HCT116 (cell line): ENCODE measurements at regions not wholly inside any gene's neighbourhood (a gene's known extent, or its start where the extent isn't known, plus 50 kb on each side); places are given as distances from the start of the nearest gene placed in this dataset.

ENCODE experiments used
- ATAC-seq: fragments of 200-7000 bp; cut with Tn5 transposase; 2 replicates; pipeline ENCODE4 v1.9.1; 2020; ENCODE audit warnings: mild to moderate bottlenecking, moderate library complexity
- BruUV-seq: library from RNA; stranded (reverse); fragments of 400-500 nt; replicated peaks from 2 replicates; lab custom pipeline; 2021; lab: Mats Ljungman, UMichigan
- CTCF ChIA-PET: fragments of 300-600 bp; sonication (Branson Sonifier 250); formaldehyde crosslinking; loops from one replicate; lab custom pipeline; 2021; ENCODE audit warnings: antibody characterized with exemption; lab: Charles Lee
- POLR2A ChIA-PET: fragments of 300-600, 350-600 bp; sonication (Branson Sonifier 250); formaldehyde crosslinking; loops from one replicate; lab custom pipeline; 2021; ENCODE audit warnings: antibody characterized with exemption; lab: Charles Lee
- RAD21 ChIA-PET, 2 experiments: fragments of 300-600 bp; sonication (Branson Sonifier 250); formaldehyde crosslinking; loops; one replicate each; lab custom pipeline; 2023; ENCODE audit warnings: low total read pairs in 2 of 2; ENCODE audit not compliant: uncharacterized antibody in 2 of 2, unreplicated experiment in 2 of 2, low non-redundant PET in 1 of 2; lab: Charles Lee
- DNase-seq: peaks from one replicate; pipeline ENCODE4 v3.0.0-alpha.2; 2010; ENCODE audit warnings: low read depth, low spot score
- H2AFZ ChIP-seq: fragments of 200-600 bp; shearing (Covaris generic), sonication (generic); 2 replicates; pipeline ENCODE4 v1.6.1; 2017; ENCODE audit warnings: low read depth, mixed run types, mixed read lengths, antibody characterized with exemption, low read length; ENCODE audit not compliant: poor library complexity, severe bottlenecking
- H3K27ac ChIP-seq: 2 replicates; pipeline ENCODE4 v1.5.1; 2012; ENCODE audit warnings: low read depth, low read length
- H3K27me3 ChIP-seq: fragments of 200-600 bp; sonication (generic); 2 replicates; pipeline ENCODE4 v1.6.1; 2016; ENCODE audit warnings: mixed run types, low read length, mixed read lengths; ENCODE audit not compliant: insufficient read depth
- H3K36me3 ChIP-seq, 2 experiments: fragments of 200-500 bp in 1 of 2; fragments of 200-600 bp in 1 of 2; sonication (Bioruptor generic) in 1 of 2; sonication (generic) in 1 of 2; 2 replicates each; pipeline versions ENCODE4 v1.5.1 to v1.6.1; 2014 to 2016; ENCODE audit warnings: low read length in 2 of 2, inconsistent platforms in 1 of 2, mixed read lengths in 1 of 2, mixed run types in 1 of 2; ENCODE audit not compliant: insufficient read depth in 2 of 2, control insufficient read depth in 1 of 2
- H3K4me1 ChIP-seq, 2 experiments: fragments of 200-600 bp in 1 of 2; sonication (generic) in 1 of 2; 2 replicates each; pipeline versions ENCODE4 v1.5.1 to v1.6.1; 2012 to 2017; ENCODE audit warnings: low read length in 2 of 2, inconsistent platforms in 1 of 2, mild to moderate bottlenecking in 1 of 2, mixed read lengths in 1 of 2, mixed run types in 1 of 2, moderate library complexity in 1 of 2; ENCODE audit not compliant: insufficient read depth in 2 of 2, control insufficient read depth in 1 of 2
- H3K4me2 ChIP-seq: fragments of 200-600 bp; sonication (generic); 2 replicates; pipeline ENCODE4 v1.6.1; 2017; ENCODE audit warnings: mixed run types, low read length, mixed read lengths
- H3K4me3 ChIP-seq, 2 experiments: fragments of 200-600 bp in 1 of 2; sonication (generic) in 1 of 2; replicated peaks in 1 of 2; 2 replicates each; pipeline ENCODE4 v1.5.1; 2011 to 2016; ENCODE audit warnings: low read length in 2 of 2, control low read depth in 1 of 2, low read depth in 1 of 2, mild to moderate bottlenecking in 1 of 2, mixed read lengths in 1 of 2, mixed run types in 1 of 2
- H3K79me2 ChIP-seq: fragments of 200-600 bp; sonication (generic); 2 replicates; pipeline ENCODE4 v1.6.1; 2017; ENCODE audit warnings: mild to moderate bottlenecking, mixed run types, low read length, moderate library complexity, mixed read lengths; ENCODE audit not compliant: insufficient read depth
- H3K9ac ChIP-seq: fragments of 200-600 bp; sonication (generic); 2 replicates; pipeline ENCODE4 v1.6.1; 2016; ENCODE audit warnings: low read length, mixed read lengths
- H3K9me2 ChIP-seq: fragments of 200-600 bp; sonication (generic), shearing (Covaris generic); 2 replicates; pipeline ENCODE4 v1.6.1; 2017; ENCODE audit warnings: mixed run types, mild to moderate bottlenecking, moderate library complexity; ENCODE audit not compliant: insufficient read depth
- H3K9me3 ChIP-seq, 2 experiments: fragments of 200-500 bp in 1 of 2; fragments of 200-600 bp in 1 of 2; sonication (Bioruptor generic) in 1 of 2; sonication (generic) in 1 of 2; 2 replicates each; pipeline ENCODE4 v1.6.1; 2014 to 2017; ENCODE audit warnings: low read length in 2 of 2, mixed read lengths in 2 of 2, inconsistent platforms in 1 of 2, low read depth in 1 of 2, mild to moderate bottlenecking in 1 of 2, mixed run types in 1 of 2, moderate library complexity in 1 of 2; ENCODE audit not compliant: control insufficient read depth in 1 of 2, insufficient read depth in 1 of 2
- H4K20me1 ChIP-seq: fragments of 200-600 bp; sonication (generic), shearing (Covaris generic); 2 replicates; pipeline ENCODE4 v1.6.1; 2017; ENCODE audit warnings: mixed run types, mild to moderate bottlenecking, moderate library complexity; ENCODE audit not compliant: insufficient read depth
- CBX3 ChIP-seq: IDR thresholded peaks from 2 replicates; pipeline ENCODE4 v1.6.1; 2012; ENCODE audit warnings: low read depth
- CEBPB ChIP-seq: IDR thresholded peaks from 2 replicates; pipeline ENCODE4 v1.6.1; 2012; ENCODE audit warnings: low read depth
- ELF1 ChIP-seq: IDR thresholded peaks from 2 replicates; pipeline ENCODE4 v1.6.1; 2012; ENCODE audit warnings: low read depth, borderline replicate concordance
- EZH2phosphoT487 ChIP-seq: fragments of 200-600 bp; IDR thresholded peaks from 2 replicates; pipeline ENCODE4 v1.6.1; 2018; ENCODE audit warnings: antibody characterized with exemption, borderline replicate concordance
- FOSL1 ChIP-seq: IDR thresholded peaks from 2 replicates; pipeline ENCODE4 v1.6.1; 2012; ENCODE audit warnings: low read depth
- JUND ChIP-seq: IDR thresholded peaks from 2 replicates; pipeline ENCODE4 v1.6.1; 2012
- POLR2A ChIP-seq: IDR thresholded peaks from 2 replicates; pipeline ENCODE4 v1.7.0; 2011; ENCODE audit warnings: borderline replicate concordance; ENCODE audit not compliant: insufficient read depth, insufficient read length; ENCODE audit errors: extremely low read depth
- POLR2AphosphoS5 ChIP-seq: IDR thresholded peaks from 2 replicates; pipeline ENCODE4 v1.6.1; 2011; ENCODE audit warnings: mild to moderate bottlenecking, low read depth, low read length, moderate library complexity
- RAD21 ChIP-seq: IDR thresholded peaks from 2 replicates; pipeline ENCODE4 v1.6.1; 2012; ENCODE audit warnings: low read depth, mild to moderate bottlenecking
- SIN3A ChIP-seq: IDR thresholded peaks from 2 replicates; pipeline ENCODE4 v1.6.1; 2012; ENCODE audit warnings: low read depth
- SP1 ChIP-seq: IDR thresholded peaks from 2 replicates; pipeline ENCODE4 v1.6.1; 2012; ENCODE audit warnings: low read depth
- SRF ChIP-seq: IDR thresholded peaks from 2 replicates; pipeline ENCODE4 v1.6.1; 2012; ENCODE audit warnings: low read depth
- TCF7L2 ChIP-seq: IDR thresholded peaks from 2 replicates; pipeline ENCODE4 v1.7.0; 2011; ENCODE audit warnings: borderline replicate concordance, inconsistent platforms; ENCODE audit not compliant: insufficient read depth, insufficient read length; ENCODE audit errors: extremely low read depth
- YY1 ChIP-seq: IDR thresholded peaks from 2 replicates; pipeline ENCODE4 v1.6.1; 2011; ENCODE audit warnings: low read length, low read depth, moderate library complexity, mild to moderate bottlenecking; ENCODE audit not compliant: insufficient replicate concordance; ENCODE audit errors: extremely low read depth
- ZNF274 ChIP-seq: fragments of 200-500 bp; sonication (Bioruptor generic); IDR thresholded peaks from 2 replicates; pipeline ENCODE4 v1.6.1; 2014; ENCODE audit warnings: mild to moderate bottlenecking, low read depth, low read length, inconsistent platforms
- intact Hi-C: fragments of 100-400 bp; cut with micrococcal nuclease; formaldehyde crosslinking; loops from 2 replicates; pipeline ENCODE4 v1.10.0; 2022
- TF ChIP-seq, protein P1 (sequence below), 3 experiments: fragments of 200-600 bp in 1 of 3; sonication (generic) in 1 of 3; IDR thresholded peaks in 2 of 3; conservative IDR thresholded peaks in 1 of 3; 2 replicates each; pipeline ENCODE4 v1.5.1; 2012 to 2017; ENCODE audit warnings: low read depth in 2 of 3, low read length in 2 of 3, antibody characterized with exemption in 1 of 3, borderline replicate concordance in 1 of 3, control low read depth in 1 of 3, mild to moderate bottlenecking in 1 of 3, mixed read lengths in 1 of 3, mixed run types in 1 of 3, moderate library complexity in 1 of 3; ENCODE audit not compliant: insufficient read depth in 1 of 3

DNA sequence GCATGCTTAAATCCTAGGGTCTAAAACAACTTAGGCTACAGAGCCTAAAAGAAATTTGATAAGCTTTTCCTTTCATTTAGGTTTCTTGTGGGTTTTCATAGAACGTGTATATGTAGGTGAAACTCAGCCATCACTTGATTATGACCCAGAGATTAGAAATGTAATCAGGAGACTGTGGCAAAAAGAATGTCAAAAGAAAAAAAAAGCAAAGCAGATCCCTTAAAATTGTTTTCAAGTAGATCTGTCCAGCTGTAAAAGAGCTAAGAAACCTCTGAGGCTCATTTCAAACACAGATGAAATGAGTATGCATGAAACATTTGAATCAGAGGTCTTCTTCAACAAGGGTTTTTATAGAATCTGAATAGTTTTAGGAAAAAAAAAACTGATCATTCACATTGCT lies 341.3 kb upstream of the PRDM1 start (continued):
- TF ChIP-seq, protein P1, sequence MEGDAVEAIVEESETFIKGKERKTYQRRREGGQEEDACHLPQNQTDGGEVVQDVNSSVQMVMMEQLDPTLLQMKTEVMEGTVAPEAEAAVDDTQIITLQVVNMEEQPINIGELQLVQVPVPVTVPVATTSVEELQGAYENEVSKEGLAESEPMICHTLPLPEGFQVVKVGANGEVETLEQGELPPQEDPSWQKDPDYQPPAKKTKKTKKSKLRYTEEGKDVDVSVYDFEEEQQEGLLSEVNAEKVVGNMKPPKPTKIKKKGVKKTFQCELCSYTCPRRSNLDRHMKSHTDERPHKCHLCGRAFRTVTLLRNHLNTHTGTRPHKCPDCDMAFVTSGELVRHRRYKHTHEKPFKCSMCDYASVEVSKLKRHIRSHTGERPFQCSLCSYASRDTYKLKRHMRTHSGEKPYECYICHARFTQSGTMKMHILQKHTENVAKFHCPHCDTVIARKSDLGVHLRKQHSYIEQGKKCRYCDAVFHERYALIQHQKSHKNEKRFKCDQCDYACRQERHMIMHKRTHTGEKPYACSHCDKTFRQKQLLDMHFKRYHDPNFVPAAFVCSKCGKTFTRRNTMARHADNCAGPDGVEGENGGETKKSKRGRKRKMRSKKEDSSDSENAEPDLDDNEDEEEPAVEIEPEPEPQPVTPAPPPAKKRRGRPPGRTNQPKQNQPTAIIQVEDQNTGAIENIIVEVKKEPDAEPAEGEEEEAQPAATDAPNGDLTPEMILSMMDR (IDR thresholded peaks at IDR 0.05 in 2 of 3, conservative IDR thresholded peaks at IDR 0.05 in 1 of 3; ENCODE audit: borderline replicate concordance in 1 of 3, insufficient read depth in 1 of 3, low read depth in 2 of 3, low read length in 2 of 3), result no peak
- TF ChIP-seq ZNF274 (no peak), CBX3 (no peak), SRF (no peak), RAD21 (no peak), POLR2A (no peak), ELF1 (no peak), TCF7L2 (no peak), EZH2phosphoT487 (no peak), YY1 (no peak), FOSL1 (no peak)

DNA sequence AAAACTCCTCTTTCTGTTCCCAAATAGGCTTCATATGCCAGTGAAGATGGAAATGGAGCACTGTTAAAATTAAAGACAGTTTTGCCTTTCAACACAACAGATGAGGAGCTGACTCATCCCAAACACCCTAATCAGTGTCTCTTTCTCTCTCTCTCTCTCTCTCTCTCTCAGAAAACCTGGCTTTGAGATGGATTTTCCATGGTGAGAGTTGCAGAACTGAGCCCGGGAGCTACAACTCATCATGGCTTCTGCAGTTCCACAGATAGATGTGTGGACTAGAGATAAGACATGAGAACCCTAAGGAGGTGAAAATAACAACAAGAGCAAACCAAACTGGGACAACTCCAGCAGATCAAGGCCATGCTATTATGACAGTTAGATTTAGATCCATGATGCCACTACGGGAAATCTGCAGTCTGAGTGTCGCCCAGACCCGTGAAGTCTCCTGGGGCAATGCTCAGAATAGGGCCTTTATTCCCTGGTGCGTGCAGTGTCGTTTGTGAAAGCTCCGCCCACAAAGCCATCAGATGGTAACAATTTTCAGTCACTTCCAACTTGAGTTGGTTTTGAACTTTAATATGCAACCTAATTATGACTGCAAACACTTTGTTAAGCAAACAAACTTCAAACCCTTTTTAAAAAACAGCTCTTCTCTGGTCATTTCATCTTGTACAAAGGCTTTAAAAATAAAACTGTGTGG lies 338.2 kb upstream of the PREP start:
- ATAC-seq, result no peak
- POLR2A ChIA-PET, result no interaction called here
- no peak overlapping the region for H3K27ac ChIP-seq
- no TSS peak for BruUV-seq
- H3K36me3 ChIP-seq, result no peaks in the 10 kb centered on the region
- H3K9ac ChIP-seq, result no peak overlapping the region
- no peaks in the 10 kb centered on the region for H3K9me3 ChIP-seq
- H3K9me2 ChIP-seq, result no peaks in the 10 kb centered on the region
- RAD21 ChIA-PET, result no interaction called here
- H3K27me3 ChIP-seq, result no peaks in the 10 kb centered on the region
- no peak for DNase-seq
- H2AFZ ChIP-seq, result no peak overlapping the region
- no peaks in the 10 kb centered on the region for H3K79me2 ChIP-seq
- intact Hi-C loops, result no loop called here
- no peaks in the 10 kb centered on the region for H3K4me1 ChIP-seq
- TF ChIP-seq RAD21 (no peak), POLR2A (no peak), YY1 (no peak), FOSL1 (no peak), SRF (no peak), CEBPB (no peak), CBX3 (no peak), SP1 (no peak), SIN3A (no peak), TCF7L2 (no peak), POLR2AphosphoS5 (no peak), JUND (no peak)
- CTCF ChIA-PET, result interaction anchor here (0.7 kb wide), 1 partner anchor 13 kb away, joined by 3 read pairs; no protein-coding TSS in a partner anchor
- no peak overlapping the region for H3K4me2 ChIP-seq
- no peak overlapping the region for H3K4me3 ChIP-seq
- H4K20me1 ChIP-seq, result no peaks in the 10 kb centered on the region
